Neuronal stem cell (in vitro differentiated cells): ENCODE measurements at regions not wholly inside any gene's neighbourhood (a gene's known extent, or its start where the extent isn't known, plus 50 kb on each side); places are given as distances from the start of the nearest gene placed in this dataset.

Experiments used
- DNase-seq: peaks from one replicate; pipeline ENCODE4 v3.0.0-alpha.2; 2013; ENCODE audit warnings: low spot score
- H2AFZ ChIP-seq: one replicate; pipeline ENCODE4 v1.6.1; 2013; ENCODE audit warnings: mild to moderate bottlenecking, low read length, inconsistent platforms
- H2AK5ac ChIP-seq: 2 replicates; pipeline ENCODE4 v1.6.1; 2013; ENCODE audit warnings: low read depth, mild to moderate bottlenecking, inconsistent platforms, low read length, moderate library complexity, mixed read lengths
- H2BK120ac ChIP-seq: 2 replicates; pipeline ENCODE4 v1.6.1; 2013; ENCODE audit warnings: low read depth, mild to moderate bottlenecking, inconsistent platforms, low read length, moderate library complexity, mixed read lengths
- H2BK12ac ChIP-seq: one replicate; pipeline ENCODE4 v1.6.1; 2013; ENCODE audit warnings: low read length, inconsistent platforms
- H2BK15ac ChIP-seq: 2 replicates; pipeline ENCODE4 v1.6.1; 2013; ENCODE audit warnings: mild to moderate bottlenecking, low read length, inconsistent platforms, mixed read lengths
- H2BK5ac ChIP-seq: one replicate; pipeline ENCODE4 v1.6.1; 2013; ENCODE audit warnings: inconsistent platforms, mild to moderate bottlenecking, low read length, moderate library complexity
- H3K14ac ChIP-seq: one replicate; pipeline ENCODE4 v1.6.1; 2013; ENCODE audit warnings: low read length, inconsistent platforms
- H3K18ac ChIP-seq: 2 replicates; pipeline ENCODE4 v1.6.1; 2013; ENCODE audit warnings: low read length, inconsistent platforms
- H3K23ac ChIP-seq: 2 replicates; pipeline ENCODE4 v1.6.1; 2013; ENCODE audit warnings: low read depth, mild to moderate bottlenecking, mixed read lengths, low read length, inconsistent platforms; ENCODE audit not compliant: poor library complexity
- H3K27ac ChIP-seq: replicated peaks from 3 replicates; pipeline ENCODE4 v1.5.1; 2013; ENCODE audit warnings: low read length, inconsistent platforms
- H3K27me3 ChIP-seq, 3 experiments: 2 replicates each; pipeline ENCODE4 v1.6.1; 2013; ENCODE audit warnings: low read length in 3 of 3, mild to moderate bottlenecking in 2 of 3, inconsistent platforms in 1 of 3, low read depth in 1 of 3, mixed read lengths in 1 of 3, moderate library complexity in 1 of 3; ENCODE audit not compliant: control insufficient read depth in 3 of 3, insufficient read depth in 3 of 3
- H3K36me3 ChIP-seq, 2 donors: replicated peaks in 1 of 2; 2 replicates each; pipeline ENCODE4 v1.6.1; 2013; ENCODE audit warnings: low read length in 2 of 2; ENCODE audit not compliant: control insufficient read depth in 2 of 2, insufficient read depth in 2 of 2
- H3K4ac ChIP-seq: 2 replicates; pipeline ENCODE4 v1.6.1; 2013; ENCODE audit warnings: inconsistent platforms, mild to moderate bottlenecking, low read length, moderate library complexity
- H3K4me1 ChIP-seq, 2 donors: 1 replicate in 1 of 2; 2 replicates in 1 of 2; pipeline ENCODE4 v1.6.1; 2013; ENCODE audit warnings: low read length in 2 of 2, low read depth in 1 of 2; ENCODE audit not compliant: control insufficient read depth in 2 of 2, insufficient read depth in 1 of 2
- H3K4me2 ChIP-seq: one replicate; pipeline ENCODE4 v1.6.1; 2013; ENCODE audit warnings: mild to moderate bottlenecking, low read length, inconsistent platforms; ENCODE audit not compliant: insufficient read depth, poor library complexity, severe bottlenecking
- H3K4me3 ChIP-seq, 2 donors: 2 replicates each; pipeline ENCODE4 v1.5.1; 2013; ENCODE audit warnings: low read length in 2 of 2, mild to moderate bottlenecking in 2 of 2, inconsistent platforms in 1 of 2, moderate library complexity in 1 of 2
- H3K79me1 ChIP-seq: one replicate; pipeline ENCODE4 v1.6.1; 2013; ENCODE audit warnings: low read depth, mild to moderate bottlenecking, inconsistent platforms, low read length, moderate library complexity
- H3K9ac ChIP-seq: one replicate; pipeline ENCODE4 v1.6.1; 2013; ENCODE audit warnings: mild to moderate bottlenecking, low read depth, low read length, inconsistent platforms; ENCODE audit not compliant: poor library complexity
- H3K9me3 ChIP-seq, 2 donors: replicated peaks in 1 of 2; 2 replicates each; pipeline versions ENCODE3 to v1.6.1; 2013; ENCODE audit warnings: low read length in 2 of 2, mild to moderate bottlenecking in 2 of 2, inconsistent platforms in 1 of 2, low read depth in 1 of 2, mixed read lengths in 1 of 2, moderate library complexity in 1 of 2; ENCODE audit not compliant: control insufficient read depth in 2 of 2, insufficient read depth in 1 of 2
- H4K8ac ChIP-seq: one replicate; pipeline ENCODE4 v1.6.1; 2013; ENCODE audit warnings: low read depth, mild to moderate bottlenecking, inconsistent platforms, low read length, moderate library complexity
- H4K91ac ChIP-seq: one replicate; pipeline ENCODE4 v1.6.1; 2013; ENCODE audit warnings: low read length, low read depth, mild to moderate bottlenecking, inconsistent platforms; ENCODE audit not compliant: poor library complexity
- WGBS, 2 donors: extraction: QIAGEN DNeasy Blood & Tissue Kit; methylation state at CpG; one replicate each; pipeline ENCODE4 v1.1.7; 2013; ENCODE audit warnings: missing lambda C conversion rate in 2 of 2, mixed read lengths in 1 of 2; ENCODE audit not compliant: insufficient read length in 2 of 2, insufficient replicate concordance in 1 of 2; ENCODE audit errors: extremely low coverage in 2 of 2; 5-methylcytosine and 5-hydroxymethylcytosine counted together

GRCh38 chr7:22066522-22066921, 120.8 kb upstream of the CDCA7L start:
- Histone ChIP-seq H3K4me1 (peaks cover 2 to 6% of the 10 kb centered on the region in 2 donors), H3K27ac (no peak overlapping the region), H3K18ac (no peak overlapping the region), H3K4me2 (no peak overlapping the region), H2AFZ (no peak overlapping the region), H2AK5ac (no peak overlapping the region), H3K23ac (no peak overlapping the region), H3K4ac (no peak overlapping the region), H3K14ac (no peak overlapping the region), H3K9ac (no peak overlapping the region), H3K79me1 (no peaks in the 10 kb centered on the region), H2BK120ac (no peak overlapping the region), H2BK15ac (no peak overlapping the region), H2BK12ac (no peak overlapping the region), H2BK5ac (no peak overlapping the region), H3K36me3 (no peaks in the 10 kb centered on the region), H4K91ac (no peak overlapping the region), H3K9me3 (peaks cover 2% of the 10 kb centered on the region in 2 donors), H3K27me3 (peaks cover 0 to 30% (median 0%) of the 10 kb centered on the region in 3 experiments), H4K8ac (no peak overlapping the region), H3K4me3 (no peak overlapping the region)
- no CpG with 5 or more reads among the region's 7 CpGs for WGBS, 2 donors
- no peak for DNase-seq

GRCh38 chr7:22064816-22065215, 119.1 kb upstream of the CDCA7L start:
- Histone ChIP-seq H3K18ac (no peak overlapping the region), H2BK5ac (no peak overlapping the region), H3K79me1 (no peaks in the 10 kb centered on the region), H4K91ac (no peak overlapping the region), H2BK120ac (no peak overlapping the region), H2AFZ (no peak overlapping the region), H2BK12ac (no peak overlapping the region), H3K4ac (no peak overlapping the region), H4K8ac (no peak overlapping the region), H3K14ac (no peak overlapping the region), H3K4me3 (no peak overlapping the region), H3K27ac (no peak overlapping the region), H3K36me3 (no peaks in the 10 kb centered on the region), H2AK5ac (no peak overlapping the region), H3K9me3 (peaks cover 2% of the 10 kb centered on the region in 2 donors), H3K4me2 (no peak overlapping the region), H3K27me3 (peaks cover 0 to 38% (median 0%) of the 10 kb centered on the region in 3 experiments), H3K23ac (no peak overlapping the region), H2BK15ac (no peak overlapping the region), H3K9ac (no peak overlapping the region), H3K4me1 (peaks cover 2 to 8% of the 10 kb centered on the region in 2 donors)
- no CpG with 5 or more reads among the region's 2 CpGs for WGBS, 2 donors
- no peak for DNase-seq

- Histone ChIP-seq H2AK5ac (no peak overlapping the region), H2BK12ac (no peak overlapping the region), H2BK5ac (no peak overlapping the region), H3K18ac (no peak overlapping the region), H2BK120ac (no peak overlapping the region), H3K27ac (no peak overlapping the region), H4K8ac (no peak overlapping the region), H3K23ac (no peak overlapping the region), H3K14ac (no peak overlapping the region), H3K4me1 (peaks cover 2 to 4% of the 10 kb centered on the region in 2 donors), H2AFZ (no peak overlapping the region), H4K91ac (no peak overlapping the region), H2BK15ac (no peak overlapping the region), H3K4me2 (no peak overlapping the region), H3K9me3 (no peaks in the 10 kb centered on the region), H3K4me3 (no peak overlapping the region), H3K4ac (no peak overlapping the region), H3K9ac (no peak overlapping the region), H3K27me3 (peaks cover 0 to 32% (median 0%) of the 10 kb centered on the region in 3 experiments), H3K79me1 (no peaks in the 10 kb centered on the region), H3K36me3 (no peaks in the 10 kb centered on the region)
- no peak for DNase-seq
- WGBS, 2 donors = no CpG with 5 or more reads among the region's 2 CpGs
These were observed 116.1 kb upstream of the CDCA7L start for GRCh38 chr7:22061775-22062174.

- no peak overlapping the region for H2AFZ ChIP-seq
- no peak overlapping the region for H3K4me3 ChIP-seq
- H2BK15ac ChIP-seq = no peak overlapping the region
- no peak overlapping the region for H2BK12ac ChIP-seq
- H3K9ac ChIP-seq = no peak overlapping the region
- H3K27ac ChIP-seq = no peak overlapping the region
- no peak overlapping the region for H2BK5ac ChIP-seq
- WGBS, 2 donors = no CpG with 5 or more reads among the region's 3 CpGs
- H2AK5ac ChIP-seq = no peak overlapping the region
- no peak overlapping the region for H4K91ac ChIP-seq
- H3K18ac ChIP-seq = no peak overlapping the region
- no peak overlapping the region for H4K8ac ChIP-seq
- H3K4me2 ChIP-seq = no peak overlapping the region
- H3K9me3 ChIP-seq = no peaks in the 10 kb centered on the region
- H3K36me3 ChIP-seq = no peaks in the 10 kb centered on the region
- H3K23ac ChIP-seq = no peak overlapping the region
- DNase-seq = no peak
- peaks cover 0 to 2% of the 10 kb centered on the region in 2 donors for H3K4me1 ChIP-seq
- no peak overlapping the region for H3K14ac ChIP-seq
- H3K4ac ChIP-seq = no peak overlapping the region
- no peak overlapping the region for H2BK120ac ChIP-seq
- H3K79me1 ChIP-seq = no peaks in the 10 kb centered on the region
- H3K27me3 ChIP-seq = peaks cover 0 to 32% (median 0%) of the 10 kb centered on the region in 3 experiments
These were observed 115.2 kb upstream of the CDCA7L start for GRCh38 chr7:22060863-22061262.
